Mucosa of gallbladder (tissue), 1 donor: ENCODE measurements at regions not wholly inside any gene's neighbourhood (a gene's known extent, or its start where the extent isn't known, plus 50 kb on each side); places are given as distances from the start of the nearest gene placed in this dataset.
"Not testable (repeated sequence)": the region's sequence is repeated elsewhere in the genome, so short reads cannot be mapped to it uniquely, and the experiment has no call there.

Experiments used
- DNase-seq: peaks from one replicate; pipeline ENCODE4 v3.0.0-alpha.2; 2020; ENCODE audit warnings: low spot score
- donor health status: DM: no; HTN: no; CAD: no.

GRCh38 chr7:116373229-116373628 lies 126.3 kb upstream of the CAV2 start:
- not testable (repeated sequence) for DNase-seq

- DNase-seq: no peak
These were observed 121.8 kb upstream of the CAV2 start for GRCh38 chr7:116377721-116378120.

- DNase-seq: no peak
These were observed 119.5 kb upstream of the CAV2 start for GRCh38 chr7:116380025-116380424.

GRCh38 chr7:116382375-116382774 lies 117.2 kb upstream of the CAV2 start:
- no peak for DNase-seq

GRCh38 chr7:116384936-116385635 lies 114.5 kb upstream of the CAV2 start:
- DNase-seq: no peak

GRCh38 chr7:116386674-116387073 lies 112.9 kb upstream of the CAV2 start:
- DNase-seq: no peak

GRCh38 chr7:116390363-116390762 lies 109.2 kb upstream of the CAV2 start:
- DNase-seq: no peak

- no peak for DNase-seq
These were observed 106.7 kb upstream of the CAV2 start for GRCh38 chr7:116392806-116393205.

- DNase-seq: peak; percentile 11
These were observed 105.9 kb upstream of the CAV2 start for GRCh38 chr7:116393654-116394053.

- no peak for DNase-seq
These were observed 105.4 kb upstream of the CAV2 start for GRCh38 chr7:116394106-116394505.

GRCh38 chr7:116395141-116395791 lies 104.3 kb upstream of the CAV2 start:
- DNase-seq: no peak

GRCh38 chr7:116398672-116399071 lies 100.9 kb upstream of the CAV2 start:
- DNase-seq: no peak

GRCh38 chr7:116399819-116400218 lies 99.7 kb upstream of the CAV2 start:
- DNase-seq: no peak

- no peak for DNase-seq
These were observed 99.0 kb upstream of the CAV2 start for GRCh38 chr7:116400522-116400921.

GRCh38 chr7:116401711-116402110 lies 97.8 kb upstream of the CAV2 start:
- no peak for DNase-seq

GRCh38 chr7:116403265-116403664 lies 96.3 kb upstream of the CAV2 start:
- no peak for DNase-seq

GRCh38 chr7:116404389-116404788 lies 95.1 kb upstream of the CAV2 start:
- no peak for DNase-seq

- DNase-seq: no peak
These were observed 93.7 kb upstream of the CAV2 start for GRCh38 chr7:116405810-116406209.

GRCh38 chr7:116407165-116407564 lies 92.4 kb upstream of the CAV2 start:
- no peak for DNase-seq

- DNase-seq: no peak
These were observed 91.4 kb upstream of the CAV2 start for GRCh38 chr7:116408166-116408565.

GRCh38 chr7:116408831-116409453 lies 90.6 kb upstream of the CAV2 start:
- not testable (repeated sequence) for DNase-seq

GRCh38 chr7:116410694-116411093 lies 88.8 kb upstream of the CAV2 start:
- DNase-seq: not testable (repeated sequence)
